Neural progenitor cell (in vitro differentiated cells): ENCODE measurements at regions not wholly inside any gene's neighbourhood (a gene's known extent, or its start where the extent isn't known, plus 50 kb on each side); places are given as distances from the start of the nearest gene placed in this dataset.
A peak's percentile ranks its signal among the peaks of the same experiment; 100 is the strongest.

Source experiments
- DNase-seq: peaks from one replicate; pipeline ENCODE4 v3.0.0-alpha.2; 2016; ENCODE audit warnings: low spot score
- H2AFZ ChIP-seq: fragments of 200-600 bp; sonication (generic); replicated peaks from 2 replicates; pipeline ENCODE4 v1.6.1; 2016; ENCODE audit warnings: antibody characterized with exemption
- H3F3A ChIP-seq: fragments of 200-600 bp; sonication (generic); 2 replicates; pipeline ENCODE4 v1.6.1; 2016; ENCODE audit warnings: antibody characterized with exemption, low read depth
- H3K27ac ChIP-seq: fragments of 200-600 bp; sonication (generic); 2 replicates; pipeline ENCODE4 v1.5.1; 2016; ENCODE audit warnings: mild to moderate bottlenecking
- H3K27me3 ChIP-seq: fragments of 200-600 bp; sonication (generic); 2 replicates; pipeline ENCODE4 v1.6.1; 2016; ENCODE audit warnings: mild to moderate bottlenecking, moderate library complexity
- H3K36me3 ChIP-seq: fragments of 200-600 bp; sonication (generic); 2 replicates; pipeline ENCODE4 v1.5.1; 2016
- H3K4me1 ChIP-seq: fragments of 200-600 bp; sonication (generic); 2 replicates; pipeline ENCODE4 v1.6.1; 2016; ENCODE audit warnings: mixed run types
- H3K4me2 ChIP-seq: fragments of 200-600 bp; sonication (generic); 2 replicates; pipeline ENCODE4 v1.6.1; 2016
- H3K4me3 ChIP-seq: fragments of 200-600 bp; sonication (generic); 2 replicates; pipeline ENCODE4 v1.5.1; 2016
- H3K79me2 ChIP-seq: fragments of 200-600 bp; sonication (generic); 2 replicates; pipeline ENCODE4 v1.6.1; 2016; ENCODE audit warnings: low read depth
- H3K9ac ChIP-seq: fragments of 200-600 bp; sonication (generic); 2 replicates; pipeline ENCODE4 v1.6.1; 2016
- H3K9me3 ChIP-seq: fragments of 200-600 bp; sonication (generic); 2 replicates; pipeline ENCODE4 v1.5.1; 2016; ENCODE audit warnings: low read depth
- H4K20me1 ChIP-seq: fragments of 200-600 bp; sonication (generic); 2 replicates; pipeline ENCODE4 v1.6.1; 2016; ENCODE audit warnings: low read depth
- H3K27ac Mint-ChIP-seq: 3 replicates; pipeline ENCODE4 v1.8.0; 2021; ENCODE audit warnings: mixed read lengths
- H3K27me3 Mint-ChIP-seq: 2 replicates; pipeline ENCODE4 v1.8.0; 2022; ENCODE audit warnings: low read depth, mild to moderate bottlenecking, inconsistent platforms, moderate library complexity, mixed read lengths; ENCODE audit not compliant: insufficient read depth
- H3K36me3 Mint-ChIP-seq: 3 replicates; pipeline ENCODE4 v1.8.0; 2021; ENCODE audit warnings: mixed read lengths
- H3K4me1 Mint-ChIP-seq: 3 replicates; pipeline ENCODE4 v1.8.0; 2021; ENCODE audit warnings: mixed read lengths
- H3K4me3 Mint-ChIP-seq: 3 replicates; pipeline ENCODE4 v1.8.0; 2021; ENCODE audit warnings: mild to moderate bottlenecking, moderate library complexity, mixed read lengths
- H3K9me3 Mint-ChIP-seq: 3 replicates; pipeline ENCODE4 v1.8.0; 2020; ENCODE audit warnings: mixed read lengths
- EZH2 ChIP-seq: fragments of 200-600 bp; sonication (generic); IDR thresholded peaks from 2 replicates; pipeline ENCODE4 v1.6.1; 2017; ENCODE audit warnings: antibody characterized with exemption, mild to moderate bottlenecking, moderate library complexity
- EZH2phosphoT487 ChIP-seq: fragments of 200-600 bp; sonication (generic); IDR thresholded peaks from 2 replicates; pipeline ENCODE4 v1.6.1; 2017; ENCODE audit warnings: antibody characterized with exemption
- TF ChIP-seq, protein P1 (sequence below): fragments of 200-600 bp; sonication (generic); IDR thresholded peaks from 2 replicates; pipeline ENCODE4 v1.5.1; 2017; ENCODE audit warnings: antibody characterized with exemption, mild to moderate bottlenecking

- H4K20me1 ChIP-seq, result no peaks in the 10 kb centered on the region
- DNase-seq, result no peak
- no peak overlapping the region for H2AFZ ChIP-seq
- H3K4me1 ChIP-seq, result no peaks in the 10 kb centered on the region
- H3K4me3 ChIP-seq, result no peak overlapping the region
- peaks cover 2% of the 10 kb centered on the region for H3K4me1 Mint-ChIP-seq
- H3F3A ChIP-seq, result no peaks in the 10 kb centered on the region
- no peaks in the 10 kb centered on the region for H3K36me3 ChIP-seq
- H3K36me3 Mint-ChIP-seq, result no peaks in the 10 kb centered on the region
- no peaks in the 10 kb centered on the region for H3K9me3 ChIP-seq
- H3K27me3 ChIP-seq, result no peaks in the 10 kb centered on the region
- no peaks in the 10 kb centered on the region for H3K79me2 ChIP-seq
- TF ChIP-seq EZH2 (no peak), EZH2phosphoT487 (no peak)
- TF ChIP-seq, protein P1, sequence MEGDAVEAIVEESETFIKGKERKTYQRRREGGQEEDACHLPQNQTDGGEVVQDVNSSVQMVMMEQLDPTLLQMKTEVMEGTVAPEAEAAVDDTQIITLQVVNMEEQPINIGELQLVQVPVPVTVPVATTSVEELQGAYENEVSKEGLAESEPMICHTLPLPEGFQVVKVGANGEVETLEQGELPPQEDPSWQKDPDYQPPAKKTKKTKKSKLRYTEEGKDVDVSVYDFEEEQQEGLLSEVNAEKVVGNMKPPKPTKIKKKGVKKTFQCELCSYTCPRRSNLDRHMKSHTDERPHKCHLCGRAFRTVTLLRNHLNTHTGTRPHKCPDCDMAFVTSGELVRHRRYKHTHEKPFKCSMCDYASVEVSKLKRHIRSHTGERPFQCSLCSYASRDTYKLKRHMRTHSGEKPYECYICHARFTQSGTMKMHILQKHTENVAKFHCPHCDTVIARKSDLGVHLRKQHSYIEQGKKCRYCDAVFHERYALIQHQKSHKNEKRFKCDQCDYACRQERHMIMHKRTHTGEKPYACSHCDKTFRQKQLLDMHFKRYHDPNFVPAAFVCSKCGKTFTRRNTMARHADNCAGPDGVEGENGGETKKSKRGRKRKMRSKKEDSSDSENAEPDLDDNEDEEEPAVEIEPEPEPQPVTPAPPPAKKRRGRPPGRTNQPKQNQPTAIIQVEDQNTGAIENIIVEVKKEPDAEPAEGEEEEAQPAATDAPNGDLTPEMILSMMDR, result no peak
- no peak overlapping the region for H3K27ac Mint-ChIP-seq
- no peak overlapping the region for H3K4me2 ChIP-seq
- H3K27ac ChIP-seq, result no peak overlapping the region
- H3K9me3 Mint-ChIP-seq, result peaks cover 3% of the 10 kb centered on the region
- no peaks in the 10 kb centered on the region for H3K27me3 Mint-ChIP-seq
- no peak overlapping the region for H3K4me3 Mint-ChIP-seq
- H3K9ac ChIP-seq, result no peak overlapping the region
Observed at GRCh38 chr7:93728292-93728691, 153.8 kb upstream of the CALCR start.

DNA sequence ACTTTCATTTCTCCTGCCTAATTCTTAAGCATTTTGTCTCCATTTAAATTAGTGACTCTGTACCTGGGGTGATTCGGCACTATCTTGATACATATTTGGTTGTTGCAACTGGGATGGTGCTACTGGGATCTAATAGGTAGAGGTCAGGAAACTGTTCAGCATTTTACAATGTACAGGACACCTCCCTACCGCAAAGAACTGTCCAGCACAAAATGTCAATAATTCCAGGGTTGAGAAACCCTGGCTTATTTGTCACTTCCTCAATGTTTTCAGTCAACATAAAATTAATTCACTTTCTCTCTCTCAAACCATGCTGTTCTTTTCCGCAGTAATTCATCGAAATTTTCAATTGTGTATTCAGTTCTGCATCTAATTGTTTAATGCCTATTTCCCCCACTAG lies 151.4 kb upstream of the CALCR start:
- no peaks in the 10 kb centered on the region for H4K20me1 ChIP-seq
- H3K27me3 ChIP-seq, result no peaks in the 10 kb centered on the region
- no peaks in the 10 kb centered on the region for H3K36me3 Mint-ChIP-seq
- no peak overlapping the region for H3K4me3 ChIP-seq
- H3K9me3 Mint-ChIP-seq, result no peaks in the 10 kb centered on the region
- no peak for DNase-seq
- peaks cover 2% of the 10 kb centered on the region for H3K4me1 Mint-ChIP-seq
- H3K27ac Mint-ChIP-seq, result no peak overlapping the region
- no peaks in the 10 kb centered on the region for H3F3A ChIP-seq
- H3K36me3 ChIP-seq, result no peaks in the 10 kb centered on the region
- TF ChIP-seq, protein P1, result no peak
- TF ChIP-seq EZH2phosphoT487 (no peak), EZH2 (no peak)
- no peak overlapping the region for H3K27ac ChIP-seq
- H3K4me3 Mint-ChIP-seq, result no peak overlapping the region
- H3K9me3 ChIP-seq, result no peaks in the 10 kb centered on the region
- no peak overlapping the region for H3K9ac ChIP-seq
- no peaks in the 10 kb centered on the region for H3K79me2 ChIP-seq
- H3K4me2 ChIP-seq, result no peak overlapping the region
- H3K4me1 ChIP-seq, result no peaks in the 10 kb centered on the region
- H3K27me3 Mint-ChIP-seq, result no peaks in the 10 kb centered on the region
- H2AFZ ChIP-seq, result no peak overlapping the region

DNA sequence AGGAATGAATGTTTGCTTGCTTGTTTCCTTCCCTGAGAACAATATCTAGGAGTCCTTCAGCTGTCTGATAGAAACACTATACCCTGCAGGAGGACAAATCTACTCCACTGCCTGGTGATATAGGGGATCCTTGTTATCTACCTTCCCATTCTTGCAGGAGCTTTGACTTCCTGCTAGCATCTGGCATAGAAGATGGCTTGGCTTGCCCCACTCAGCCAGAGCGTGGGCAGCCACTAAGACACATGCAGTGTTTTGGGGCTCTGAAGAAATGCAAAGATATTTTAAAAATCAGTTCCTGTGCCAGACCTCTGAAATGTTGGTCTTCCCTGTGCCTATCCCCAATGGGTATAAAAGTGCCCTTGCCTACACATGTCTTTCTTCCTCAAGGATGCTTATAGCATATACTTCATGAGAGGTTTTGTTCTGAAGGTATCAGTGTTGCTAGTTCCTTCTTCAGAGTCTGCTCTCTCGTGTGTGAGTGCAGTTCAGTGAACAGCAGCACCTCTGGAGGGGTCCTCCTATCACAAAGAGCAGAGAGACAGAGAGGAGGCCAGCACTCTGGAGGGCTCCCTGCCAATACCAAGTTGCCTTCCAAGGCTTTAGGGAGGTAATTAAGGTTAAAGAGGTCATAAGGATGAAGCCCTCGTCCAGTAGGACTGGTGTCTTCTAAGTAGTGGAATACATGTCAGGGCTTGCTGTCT lies 149.1 kb upstream of the CALCR start:
- no peak overlapping the region for H3K4me3 ChIP-seq
- H3K4me1 ChIP-seq, result no peaks in the 10 kb centered on the region
- no peaks in the 10 kb centered on the region for H3K27me3 Mint-ChIP-seq
- H3K36me3 ChIP-seq, result no peaks in the 10 kb centered on the region
- no peak overlapping the region for H3K27ac ChIP-seq
- no peak overlapping the region for H3K4me3 Mint-ChIP-seq
- peak; percentile 26 for DNase-seq
- TF ChIP-seq, protein P1, result no peak
- no peak for TF ChIP-seq EZH2
- TF ChIP-seq EZH2phosphoT487, result no peak
- H4K20me1 ChIP-seq, result no peaks in the 10 kb centered on the region
- H3K79me2 ChIP-seq, result no peaks in the 10 kb centered on the region
- no peaks in the 10 kb centered on the region for H3K36me3 Mint-ChIP-seq
- no peaks in the 10 kb centered on the region for H3K27me3 ChIP-seq
- H2AFZ ChIP-seq, result peak overlapping the region; percentile 35
- no peaks in the 10 kb centered on the region for H3K9me3 ChIP-seq
- no peaks in the 10 kb centered on the region for H3K9me3 Mint-ChIP-seq
- peaks cover 2% of the 10 kb centered on the region for H3K4me1 Mint-ChIP-seq
- H3K27ac Mint-ChIP-seq, result peak overlapping the region; percentile 47
- no peaks in the 10 kb centered on the region for H3F3A ChIP-seq
- H3K9ac ChIP-seq, result no peak overlapping the region
- H3K4me2 ChIP-seq, result no peak overlapping the region
